ENCODE measurements at regions not wholly inside any gene's neighbourhood (a gene's known extent, or its start where the extent isn't known, plus 50 kb on each side); places are given as distances from the start of the nearest gene placed in this dataset.

DNA sequence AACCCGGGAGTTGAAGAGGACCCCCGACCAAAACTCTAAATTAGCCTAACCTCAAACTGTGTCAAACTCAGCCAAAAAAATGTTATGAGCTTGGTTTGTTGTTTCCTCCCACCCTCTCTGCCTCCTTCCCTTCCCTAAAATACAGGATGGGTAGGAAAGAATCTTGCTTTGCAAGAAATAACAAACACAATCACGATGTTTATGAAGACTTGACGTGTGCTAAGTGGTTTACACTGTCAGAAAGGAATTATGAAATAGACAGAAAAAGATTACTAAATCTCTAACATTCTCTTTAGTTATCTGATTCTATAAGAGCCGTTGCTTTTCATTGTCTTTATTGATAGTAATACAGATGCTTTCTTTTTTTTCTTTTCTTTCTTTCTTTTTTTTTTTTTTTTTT is 285.1 kb downstream of the BMP7 start:
- ATAC-seq = no peak
- Histone ChIP-seq H3K4me3 (ENCODE audit: low read length) (no peak overlapping the region), H3K4me2 (ENCODE audit: low read length) (no peak overlapping the region), H2AFZ (ENCODE audit: low read length) (no peak overlapping the region), H3K9me3 (ENCODE audit: low read length) (no peaks in the 10 kb centered on the region), H3K4me1 (ENCODE audit: insufficient read depth, low read length) (peaks cover 19% of the 10 kb centered on the region), H3F3A (ENCODE audit: low read length, unreplicated experiment) (peaks cover 8% of the 10 kb centered on the region), H3K27me3 (ENCODE audit: low read length) (no peaks in the 10 kb centered on the region), H3K36me3 (ENCODE audit: low read depth, low read length) (no peaks in the 10 kb centered on the region), H3K9me2 (replicated peaks; ENCODE audit: low read length) (no peaks in the 10 kb centered on the region), H3K9ac (ENCODE audit: low read length) (no peak overlapping the region), H4K20me1 (ENCODE audit: low read length) (no peaks in the 10 kb centered on the region), H3K79me2 (ENCODE audit: low read length) (no peaks in the 10 kb centered on the region), H3K27ac (ENCODE audit: low read length) (no peak overlapping the region)
- no peak for DNase-seq
- POLR2A ChIA-PET (ENCODE audit: unreplicated experiment) = no interaction called here
- CTCF ChIA-PET = no interaction called here
- intact Hi-C loops (cut with micrococcal nuclease) = no loop called here
- TF ChIP-seq, protein P1, sequence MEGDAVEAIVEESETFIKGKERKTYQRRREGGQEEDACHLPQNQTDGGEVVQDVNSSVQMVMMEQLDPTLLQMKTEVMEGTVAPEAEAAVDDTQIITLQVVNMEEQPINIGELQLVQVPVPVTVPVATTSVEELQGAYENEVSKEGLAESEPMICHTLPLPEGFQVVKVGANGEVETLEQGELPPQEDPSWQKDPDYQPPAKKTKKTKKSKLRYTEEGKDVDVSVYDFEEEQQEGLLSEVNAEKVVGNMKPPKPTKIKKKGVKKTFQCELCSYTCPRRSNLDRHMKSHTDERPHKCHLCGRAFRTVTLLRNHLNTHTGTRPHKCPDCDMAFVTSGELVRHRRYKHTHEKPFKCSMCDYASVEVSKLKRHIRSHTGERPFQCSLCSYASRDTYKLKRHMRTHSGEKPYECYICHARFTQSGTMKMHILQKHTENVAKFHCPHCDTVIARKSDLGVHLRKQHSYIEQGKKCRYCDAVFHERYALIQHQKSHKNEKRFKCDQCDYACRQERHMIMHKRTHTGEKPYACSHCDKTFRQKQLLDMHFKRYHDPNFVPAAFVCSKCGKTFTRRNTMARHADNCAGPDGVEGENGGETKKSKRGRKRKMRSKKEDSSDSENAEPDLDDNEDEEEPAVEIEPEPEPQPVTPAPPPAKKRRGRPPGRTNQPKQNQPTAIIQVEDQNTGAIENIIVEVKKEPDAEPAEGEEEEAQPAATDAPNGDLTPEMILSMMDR (conservative IDR thresholded peaks at IDR 0.05; ENCODE audit: low read depth, low read length) = no peak
- TF ChIP-seq EZH2 (IDR thresholded peaks at IDR 0.05; ENCODE audit: low read length, unreplicated experiment) (no peak), EZH2phosphoT487 (IDR thresholded peaks at IDR 0.05; ENCODE audit: borderline replicate concordance, low read length) (no peak)
- no TSS peak for BruUV-seq (replicated peaks)

DNA sequence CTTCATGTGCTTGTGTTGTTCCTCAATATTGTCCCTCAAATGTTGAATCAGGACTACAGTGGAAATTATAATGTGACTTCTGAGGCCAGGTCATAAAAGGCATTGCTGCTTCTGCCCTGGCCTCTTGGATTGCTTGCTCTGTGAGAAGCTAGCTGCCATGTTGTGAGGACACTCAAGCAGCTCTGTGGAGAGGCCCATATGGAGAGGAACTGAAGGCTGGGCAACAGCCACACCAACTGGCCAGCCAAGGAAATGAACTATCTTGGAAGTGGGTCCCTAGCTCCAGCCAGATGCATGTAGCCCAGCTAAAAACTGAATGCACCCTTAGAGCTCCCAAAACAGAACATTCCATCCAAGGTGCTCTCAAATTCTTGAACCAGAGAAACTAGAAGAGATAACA is 282.6 kb downstream of the BMP7 start:
- Histone ChIP-seq H3F3A (ENCODE audit: low read length, unreplicated experiment) (peaks cover 8% of the 10 kb centered on the region), H3K9ac (ENCODE audit: low read length) (no peak overlapping the region), H3K27ac (ENCODE audit: low read length) (no peak overlapping the region), H3K9me3 (ENCODE audit: low read length) (no peaks in the 10 kb centered on the region), H2AFZ (ENCODE audit: low read length) (no peak overlapping the region), H3K4me2 (ENCODE audit: low read length) (no peak overlapping the region), H4K20me1 (ENCODE audit: low read length) (no peaks in the 10 kb centered on the region), H3K36me3 (ENCODE audit: low read depth, low read length) (no peaks in the 10 kb centered on the region), H3K4me1 (ENCODE audit: insufficient read depth, low read length) (peaks cover 42% of the 10 kb centered on the region), H3K79me2 (ENCODE audit: low read length) (no peaks in the 10 kb centered on the region), H3K4me3 (ENCODE audit: low read length) (no peak overlapping the region), H3K27me3 (ENCODE audit: low read length) (no peaks in the 10 kb centered on the region), H3K9me2 (replicated peaks; ENCODE audit: low read length) (no peaks in the 10 kb centered on the region)
- ChIA-PET CTCF (no interaction called here), POLR2A (ENCODE audit: unreplicated experiment) (interaction anchor here (0.6 kb wide), 1 partner anchor 165 kb away, joined by 3 read pairs; no protein-coding TSS in a partner anchor)
- no peak for TF ChIP-seq EZH2 (IDR thresholded peaks at IDR 0.05; ENCODE audit: low read length, unreplicated experiment)
- no peak for TF ChIP-seq EZH2phosphoT487 (IDR thresholded peaks at IDR 0.05; ENCODE audit: borderline replicate concordance, low read length)
- TF ChIP-seq, protein P1 (conservative IDR thresholded peaks at IDR 0.05; ENCODE audit: low read depth, low read length) = no peak
- intact Hi-C loops (cut with micrococcal nuclease) = loop anchor here (2.0 kb wide), 1 partner anchor 77 kb away; no protein-coding TSS in a partner anchor
- ATAC-seq (no peak), DNase-seq (no peak)
- no TSS peak for BruUV-seq (replicated peaks)

DNA sequence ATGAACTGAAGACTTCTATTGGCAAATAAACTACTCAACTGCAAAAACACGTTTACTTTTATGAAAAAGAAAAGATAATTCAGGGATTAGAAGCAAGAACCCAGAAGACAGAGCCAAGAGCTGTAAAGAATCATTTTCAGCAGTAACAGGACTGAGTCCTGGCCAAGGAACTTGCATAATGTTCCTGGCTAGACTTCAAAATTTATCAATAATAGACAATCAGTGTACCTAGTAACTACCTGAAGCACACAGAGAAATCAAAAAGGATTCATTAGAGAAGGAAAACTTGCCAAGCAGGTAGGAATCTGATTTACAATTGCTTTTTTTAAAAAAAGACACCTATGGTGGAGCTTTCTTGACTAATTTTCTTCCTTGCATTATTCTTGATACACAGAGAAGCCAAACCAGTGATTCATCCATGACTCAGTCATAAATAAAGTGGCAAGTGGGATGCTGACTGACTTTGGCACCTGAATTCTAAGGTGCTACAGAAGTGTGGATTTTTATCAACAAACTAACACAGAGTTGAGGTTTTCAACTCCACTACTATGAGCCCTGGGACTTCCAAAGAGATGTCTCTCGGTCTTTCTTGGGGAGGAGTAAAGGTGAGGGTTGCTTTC is 281.3 kb downstream of the BMP7 start:
- CTCF ChIA-PET = interaction anchor here (1.0 kb wide), 1 partner anchor 11 kb away, joined by 4 read pairs; no protein-coding TSS in a partner anchor
- DNase-seq = peak; percentile 89
- Histone ChIP-seq H2AFZ (ENCODE audit: low read length) (no peak overlapping the region), H3K9me2 (replicated peaks; ENCODE audit: low read length) (no peaks in the 10 kb centered on the region), H3K9me3 (ENCODE audit: low read length) (no peaks in the 10 kb centered on the region), H3K9ac (ENCODE audit: low read length) (no peak overlapping the region), H3K36me3 (ENCODE audit: low read depth, low read length) (no peaks in the 10 kb centered on the region), H3F3A (ENCODE audit: low read length, unreplicated experiment) (peaks cover 8% of the 10 kb centered on the region), H3K27me3 (ENCODE audit: low read length) (no peaks in the 10 kb centered on the region), H3K27ac (ENCODE audit: low read length) (peak overlapping the region; percentile 26), H3K4me1 (ENCODE audit: insufficient read depth, low read length) (peaks cover 54% of the 10 kb centered on the region), H3K79me2 (ENCODE audit: low read length) (no peaks in the 10 kb centered on the region), H3K4me2 (ENCODE audit: low read length) (peak overlapping the region; percentile 51), H4K20me1 (ENCODE audit: low read length) (no peaks in the 10 kb centered on the region), H3K4me3 (ENCODE audit: low read length) (no peak overlapping the region)
- no TSS peak for BruUV-seq (replicated peaks)
- peak; percentile 77 for ATAC-seq
- TF ChIP-seq EZH2 (IDR thresholded peaks at IDR 0.05; ENCODE audit: low read length, unreplicated experiment) (no peak), EZH2phosphoT487 (IDR thresholded peaks at IDR 0.05; ENCODE audit: borderline replicate concordance, low read length) (no peak)
- TF ChIP-seq, protein P1 (conservative IDR thresholded peaks at IDR 0.05; ENCODE audit: low read depth, low read length) = no peak
- POLR2A ChIA-PET (ENCODE audit: unreplicated experiment) = no interaction called here
- intact Hi-C loops (cut with micrococcal nuclease) = loop anchor here (2.0 to 5.0 kb wide), 2 partner anchors 76 to 353 kb away; no protein-coding TSS in a partner anchor

All from PC-3 (cell line).